Kidney (tissue), 13 donors: ENCODE measurements at regions not wholly inside any gene's neighbourhood (a gene's known extent, or its start where the extent isn't known, plus 50 kb on each side); places are given as distances from the start of the nearest gene placed in this dataset.

Source experiments
- DNase-seq, 5 donors: peaks; one replicate each; pipeline ENCODE4 v3.0.0-alpha.2; 2013 to 2020
- FAIRE-seq: peaks from 2 replicates; lab custom pipeline; 2012; peaks lifted over from hg19 to GRCh38; lab: Jason Lieb, UNC
- H3K27ac ChIP-seq, 2 donors: one replicate each; pipeline ENCODE4 v1.7.0; 2013; ENCODE audit warnings: low read depth in 2 of 2, low read length in 2 of 2, inconsistent platforms in 1 of 2
- H3K27me3 ChIP-seq: one replicate; pipeline ENCODE4 v1.7.1; 2013; ENCODE audit warnings: low read length, inconsistent platforms; ENCODE audit not compliant: control insufficient read depth, insufficient read depth
- H3K36me3 ChIP-seq, 3 donors: one replicate each; pipeline versions ENCODE4 v1.7.0 to v1.7.1; 2013; ENCODE audit warnings: low read length in 3 of 3, control low read depth in 1 of 3, inconsistent platforms in 1 of 3; ENCODE audit not compliant: insufficient read depth in 3 of 3, control insufficient read depth in 2 of 3
- H3K4me1 ChIP-seq, 3 donors: one replicate each; pipeline versions ENCODE4 v1.7.0 to v1.7.1; 2013; ENCODE audit warnings: low read length in 3 of 3, inconsistent platforms in 1 of 3, low read depth in 1 of 3; ENCODE audit not compliant: control insufficient read depth in 2 of 3, insufficient read depth in 2 of 3
- H3K4me3 ChIP-seq, 3 donors: one replicate each; pipeline versions ENCODE4 v1.7.0 to v1.8.1; 2013; ENCODE audit warnings: low read length in 3 of 3, control low read depth in 1 of 3, inconsistent platforms in 1 of 3
- H3K9ac ChIP-seq, 3 donors: one replicate each; pipeline versions ENCODE4 v1.7.0 to v1.7.1; 2013; ENCODE audit warnings: low read length in 3 of 3, control low read depth in 1 of 3, inconsistent platforms in 1 of 3
- H3K9me3 ChIP-seq, 3 donors: one replicate each; pipeline versions ENCODE4 v1.7.0 to v1.7.1; 2013; ENCODE audit warnings: low read length in 3 of 3, control low read depth in 1 of 3, inconsistent platforms in 1 of 3; ENCODE audit not compliant: control insufficient read depth in 2 of 3, insufficient read depth in 1 of 3
- CTCF ChIP-seq: IDR thresholded peaks from 3 replicates; pipeline ENCODE4 v1.5.1; 2012; ENCODE audit warnings: mild to moderate bottlenecking, moderate library complexity, borderline replicate concordance; ENCODE audit not compliant: insufficient read depth; ENCODE audit errors: extremely low read depth
- intact Hi-C: fragments of 100-400 bp; cut with DNase I; formaldehyde crosslinking; loops from one replicate; pipeline ENCODE4 v1.11.1; 2022
- donor health status: control.
- donor health status: control.
- donor health status: control.
- donor health status: control.
- donor health status: control.
- donor health status: DM: yes; HTN: yes; CAD: no.
- donor health status: Normal renal cell carcinoma (clear cell type).

- no peaks in the 10 kb centered on the region for H3K27me3 ChIP-seq
- peak overlapping the region in 2 of 3 donors; percentile 7 to 13 for H3K9ac ChIP-seq
- FAIRE-seq (no peak), DNase-seq (peak; percentile 77 to 95 (median 88))
- H3K4me3 ChIP-seq: peak overlapping the region; percentile 46 to 59 (median 52)
- peaks cover 0 to 9% (median 8%) of the 10 kb centered on the region in 3 donors for H3K4me1 ChIP-seq
- no peaks in the 10 kb centered on the region for H3K36me3 ChIP-seq
- H3K9me3 ChIP-seq: no peaks in the 10 kb centered on the region
- H3K27ac ChIP-seq: peak overlapping the region; percentile 1 to 38
- intact Hi-C loops: no loop called here
- no peak for TF ChIP-seq CTCF
These were observed 208.0 kb downstream of the SPRY2 start for GRCh38 chr13:80132741-80133601.

DNA sequence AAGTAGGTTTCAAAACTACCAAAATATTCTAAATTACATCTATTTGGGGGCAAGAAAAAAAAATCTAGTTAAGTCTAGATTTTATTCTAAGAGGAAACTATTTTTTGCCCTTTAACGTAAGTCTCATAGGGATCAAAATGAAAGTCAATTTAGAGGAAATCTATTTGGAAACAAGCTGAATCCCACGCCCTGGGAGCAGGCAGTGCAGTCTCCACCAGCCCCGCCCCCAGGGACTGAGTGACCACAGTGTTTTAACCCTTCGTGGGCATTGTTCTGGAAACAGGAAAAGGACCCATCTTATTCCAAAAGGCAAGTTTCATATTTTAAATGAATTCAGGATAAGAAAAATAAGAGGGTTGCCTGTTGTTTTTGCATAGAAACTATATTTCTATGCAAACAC, 209.7 kb downstream of the SPRY2 start:
- Histone ChIP-seq H3K27ac (peak overlapping the region in 1 of 2 donors; percentile 67), H3K27me3 (no peaks in the 10 kb centered on the region), H3K9me3 (no peaks in the 10 kb centered on the region), H3K9ac (peak overlapping the region in 1 of 3 donors; percentile 20), H3K4me1 (peaks cover 0 to 9% (median 8%) of the 10 kb centered on the region in 3 donors), H3K36me3 (no peaks in the 10 kb centered on the region), H3K4me3 (peak overlapping the region; percentile 30 to 63 (median 58))
- DNase-seq: peak; percentile 71 to 91 (median 85)
- FAIRE-seq: peak; percentile 47
- intact Hi-C loops: no loop called here
- TF ChIP-seq CTCF: no peak

DNA sequence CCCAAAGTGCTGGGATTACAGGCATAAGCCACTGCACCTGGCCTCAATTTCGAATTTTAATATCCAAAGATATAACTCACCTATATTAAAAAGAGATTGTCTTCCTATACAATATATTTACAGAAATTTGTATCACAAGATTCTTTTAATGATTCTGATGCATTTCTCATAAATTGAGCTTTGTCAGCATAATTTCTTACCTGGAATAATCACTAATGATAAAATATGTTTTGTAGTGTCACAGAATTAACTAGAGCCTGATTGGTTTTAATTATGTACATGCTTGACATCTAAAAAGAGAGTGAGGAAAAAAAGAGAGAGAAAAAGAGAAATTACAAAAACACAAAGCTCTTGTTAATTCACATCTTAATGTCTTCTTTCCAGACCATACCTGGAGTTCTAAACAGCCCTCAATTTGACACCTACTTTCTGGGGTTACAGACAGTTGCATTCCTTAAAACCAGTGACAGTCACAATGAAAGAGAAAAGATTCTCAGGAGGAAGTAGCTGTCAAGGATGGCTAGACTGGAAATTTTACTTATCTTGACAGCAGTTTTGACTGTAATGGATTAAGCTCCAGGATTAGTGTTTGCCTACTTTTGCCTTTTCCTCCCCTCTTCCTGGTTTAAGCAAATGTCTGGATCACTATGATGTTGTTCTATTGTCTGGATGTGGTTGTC, 214.4 kb downstream of the SPRY2 start:
- DNase-seq (peak in 2 of 5 donors; percentile 20 to 51), FAIRE-seq (no peak)
- H3K36me3 ChIP-seq: no peaks in the 10 kb centered on the region
- H3K9ac ChIP-seq: no peak overlapping the region
- no peak overlapping the region for H3K27ac ChIP-seq
- H3K27me3 ChIP-seq: no peaks in the 10 kb centered on the region
- no peaks in the 10 kb centered on the region for H3K9me3 ChIP-seq
- no peak overlapping the region for H3K4me3 ChIP-seq
- TF ChIP-seq CTCF: no peak
- peaks cover 0 to 3% (median under 1%) of the 10 kb centered on the region in 3 donors for H3K4me1 ChIP-seq
- intact Hi-C loops: no loop called here
